ENCODE measurements at regions not wholly inside any gene's neighbourhood (a gene's known extent, or its start where the extent isn't known, plus 50 kb on each side); places are given as distances from the start of the nearest gene placed in this dataset.

GRCh38 chr1:80779275-80779674, 1021.5 kb upstream of the ADGRL2 start:
- DNase-seq (ENCODE audit: low read depth), result no peak

GRCh38 chr1:80778094-80778840, 1022.5 kb upstream of the ADGRL2 start:
- DNase-seq (ENCODE audit: low read depth), result no peak

DNA sequence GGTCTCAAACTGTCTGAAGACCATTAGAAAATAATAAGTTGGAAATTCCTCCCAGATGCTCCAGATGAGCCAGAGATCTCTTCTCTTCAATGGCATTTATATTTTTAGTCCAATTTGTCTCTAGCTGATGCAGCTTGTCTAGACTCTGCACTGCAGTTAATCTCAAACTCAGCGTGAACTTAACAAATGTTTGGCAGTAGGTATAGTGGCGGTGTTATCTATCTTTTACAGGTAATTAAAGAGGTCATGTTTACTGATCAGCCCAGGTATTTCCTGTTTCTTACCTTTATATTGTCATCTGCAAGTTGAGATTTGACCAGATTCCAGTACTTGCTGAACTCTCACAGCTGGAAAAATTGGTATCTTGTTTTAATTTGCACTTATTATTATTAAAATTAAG, 1024.5 kb upstream of the ADGRL2 start:
- DNase-seq (ENCODE audit: low read depth), result no peak

GRCh38 chr1:80769208-80769750, 1031.5 kb upstream of the ADGRL2 start:
- no peak for DNase-seq (ENCODE audit: low read depth)

GRCh38 chr1:80767711-80768110, 1033.0 kb upstream of the ADGRL2 start:
- DNase-seq (ENCODE audit: low read depth), result no peak

DNA sequence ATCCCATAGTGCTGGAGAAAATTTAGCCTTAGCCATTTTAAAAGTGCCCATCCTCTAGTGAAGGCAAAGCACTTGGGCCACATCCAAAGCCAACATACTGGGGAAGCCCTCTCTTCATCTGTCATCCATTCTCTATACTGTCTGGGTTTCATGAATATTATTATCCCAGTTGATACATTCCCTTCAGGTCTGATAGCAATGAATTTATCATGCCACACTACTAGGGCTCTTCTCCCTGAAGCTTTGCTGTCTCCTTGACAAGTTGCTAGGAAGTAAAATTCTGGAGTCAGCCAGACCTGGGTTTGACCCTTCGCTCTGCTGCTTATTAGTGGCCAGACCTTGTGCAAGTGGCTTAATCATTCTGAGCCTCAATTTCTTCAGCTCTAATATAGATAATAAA, 1041.4 kb upstream of the ADGRL2 start:
- DNase-seq (ENCODE audit: low read depth), result no peak

DNA sequence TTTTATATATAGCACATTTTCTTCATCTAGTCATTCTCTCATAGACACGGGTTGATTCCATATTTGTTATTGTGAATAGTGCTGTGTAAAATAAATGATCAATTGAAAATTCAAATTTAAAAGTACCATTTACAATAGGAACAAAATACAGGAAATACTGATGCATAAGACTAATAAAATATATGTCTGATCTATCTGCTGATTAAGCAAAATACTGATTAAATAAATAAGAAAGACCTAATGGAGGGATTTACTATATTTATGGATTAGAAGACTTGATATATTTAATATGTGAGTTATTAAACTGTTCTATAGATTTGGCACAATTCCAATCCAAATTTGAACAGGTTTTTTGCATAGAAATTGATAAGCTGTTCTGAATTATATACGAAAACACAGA, 1044.8 kb upstream of the ADGRL2 start:
- DNase-seq (ENCODE audit: low read depth), result no peak

DNA sequence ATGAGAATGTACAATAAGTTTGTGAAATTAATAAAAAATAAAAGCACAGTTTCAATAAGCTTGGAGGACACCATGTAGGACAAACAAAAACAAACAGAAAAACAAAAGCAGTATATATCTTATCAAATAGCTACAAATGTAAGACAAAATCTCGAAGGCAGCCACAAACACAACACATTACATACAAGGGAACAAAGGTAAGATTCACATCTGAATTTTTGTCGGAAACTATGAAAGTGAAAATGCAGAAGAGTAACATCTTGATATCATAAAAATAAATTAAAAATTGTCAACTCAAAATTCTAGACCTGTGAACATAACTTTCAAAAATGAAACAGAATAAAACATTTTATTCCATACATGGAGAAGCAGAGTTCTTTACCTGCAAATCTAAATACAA, 1049.5 kb upstream of the ADGRL2 start:
- DNase-seq (ENCODE audit: low read depth), result no peak

GRCh38 chr1:80731241-80731894, 1069.4 kb upstream of the ADGRL2 start:
- no peak for DNase-seq (ENCODE audit: low read depth)

- no peak for DNase-seq (ENCODE audit: low read depth)
Measured at GRCh38 chr1:80722611-80723010, 1078.1 kb upstream of the ADGRL2 start.

GRCh38 chr1:80706526-80706925, 1094.2 kb upstream of the ADGRL2 start:
- DNase-seq (ENCODE audit: low read depth), result no peak

DNA sequence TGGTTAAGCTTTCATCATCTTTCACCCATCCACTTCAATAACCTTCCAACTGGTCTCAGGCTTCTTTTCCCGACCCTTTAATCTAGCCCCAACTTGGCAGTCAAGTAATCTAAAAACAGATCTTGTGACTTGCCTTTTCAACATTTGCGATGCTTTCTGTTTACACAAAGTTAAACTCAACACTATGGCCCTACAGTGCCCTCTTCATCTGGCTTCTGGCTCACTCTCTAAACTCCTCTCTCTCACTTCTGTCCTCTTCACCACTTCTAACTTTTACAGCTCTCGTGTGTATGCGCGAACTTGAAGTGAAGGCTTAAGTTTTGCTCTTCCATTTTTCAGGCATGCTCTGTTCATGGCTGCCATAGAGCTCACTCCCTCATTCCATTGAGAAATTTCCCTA, 1122.3 kb upstream of the ADGRL2 start:
- DNase-seq (ENCODE audit: low read depth), result no peak

GRCh38 chr1:80675454-80675853, 1125.3 kb upstream of the ADGRL2 start:
- peak; percentile 3 for DNase-seq (ENCODE audit: low read depth)

GRCh38 chr1:80673935-80674597, 1126.7 kb upstream of the ADGRL2 start:
- DNase-seq (ENCODE audit: low read depth), result no peak

DNA sequence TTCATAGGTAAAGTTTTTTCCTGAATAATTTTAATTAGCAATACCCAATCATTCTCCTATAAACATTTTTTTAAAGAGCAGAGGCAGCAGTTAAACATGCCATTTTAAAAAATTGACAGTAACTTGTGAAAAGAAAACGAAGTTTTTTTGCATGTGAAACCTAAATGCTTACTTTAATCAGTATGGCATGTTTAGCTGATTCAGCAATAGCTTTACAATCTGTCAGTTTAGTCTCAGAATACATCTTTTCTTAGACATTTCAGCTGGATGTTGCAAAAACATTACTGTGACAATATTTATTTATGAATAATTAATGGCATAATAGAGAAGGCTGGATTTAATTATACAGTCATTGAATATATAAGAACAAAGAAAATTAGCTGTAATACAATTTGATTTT, 1132.4 kb upstream of the ADGRL2 start:
- DNase-seq (ENCODE audit: low read depth), result no peak

DNA sequence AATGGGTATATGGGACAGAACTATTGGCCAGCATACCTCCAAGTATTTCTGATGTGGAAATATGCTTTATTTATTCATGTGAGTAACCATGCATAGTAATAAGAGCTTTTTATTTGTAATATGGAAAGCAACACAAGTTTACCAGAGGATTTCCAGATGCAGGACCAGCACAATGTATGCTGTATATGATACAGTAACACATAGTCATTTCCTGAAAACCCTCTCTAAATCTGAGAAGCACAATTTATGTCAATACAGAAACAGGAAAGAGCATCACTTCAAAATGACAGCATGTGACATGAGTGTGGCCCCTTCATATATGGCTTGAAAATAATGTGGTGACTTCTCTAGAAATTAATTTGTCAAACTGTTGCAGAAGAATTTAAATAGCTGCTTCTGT, 1134.7 kb upstream of the ADGRL2 start:
- no peak for DNase-seq (ENCODE audit: low read depth)

DNA sequence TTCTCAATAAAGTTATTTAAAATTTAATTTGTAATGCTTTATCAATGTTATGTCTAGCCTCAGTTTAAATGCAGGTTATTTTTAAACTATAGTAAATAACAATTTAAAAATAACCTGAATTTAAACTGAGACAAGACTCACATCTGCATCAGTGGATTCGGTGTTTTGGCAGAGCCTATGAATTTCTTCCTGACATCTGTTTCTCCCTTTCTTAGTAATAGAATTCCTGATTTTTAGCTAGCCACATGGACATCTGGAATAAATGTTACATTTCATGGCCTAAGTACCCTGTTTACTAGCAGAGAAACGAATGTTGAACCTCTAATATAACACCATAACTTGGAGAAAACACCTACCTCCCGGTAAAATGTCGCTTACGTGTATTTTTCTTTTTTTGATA, 1141.6 kb upstream of the ADGRL2 start:
- DNase-seq (ENCODE audit: low read depth), result no peak

DNA sequence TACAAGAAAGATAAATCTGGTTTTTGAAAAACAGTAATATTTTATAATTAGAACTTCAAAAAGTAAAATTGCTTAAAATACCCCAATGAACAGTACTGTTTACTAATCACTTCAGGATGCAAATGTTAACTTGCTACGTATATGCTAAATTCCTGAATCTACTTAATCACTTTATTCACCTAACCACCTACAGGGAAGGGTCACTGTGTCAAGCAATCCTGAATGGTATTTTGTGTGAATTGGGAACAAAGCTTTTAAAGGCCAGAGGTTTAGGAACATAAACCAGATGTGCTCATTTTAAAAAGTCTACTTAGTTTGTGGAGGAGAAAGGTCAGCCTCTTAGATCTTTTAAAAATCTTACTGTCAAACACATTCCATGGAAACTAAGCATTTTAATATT, 1143.0 kb upstream of the ADGRL2 start:
- no peak for DNase-seq (ENCODE audit: low read depth)

GRCh38 chr1:80657044-80657643, 1143.6 kb upstream of the ADGRL2 start:
- DNase-seq (ENCODE audit: low read depth), result no peak

DNA sequence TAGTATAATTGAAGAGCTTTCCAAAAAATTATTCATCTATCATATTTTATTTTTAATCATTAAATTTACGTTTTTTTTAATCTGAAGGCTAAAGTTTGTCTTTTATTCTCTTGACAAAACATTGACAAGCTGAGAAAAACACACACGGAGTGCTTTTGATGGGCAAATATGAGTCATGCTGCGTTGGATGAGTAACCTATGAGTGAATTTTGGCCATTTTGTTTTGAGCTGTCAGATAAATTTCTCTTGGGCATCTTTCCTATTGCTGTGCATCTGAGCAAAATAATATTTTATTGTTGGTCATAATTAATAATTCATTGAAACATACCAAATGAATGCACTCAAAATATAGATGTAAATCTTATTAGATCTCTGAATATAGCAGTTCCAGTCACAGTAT, 1144.1 kb upstream of the ADGRL2 start:
- DNase-seq (ENCODE audit: low read depth), result no peak

GRCh38 chr1:80656014-80656636, 1144.6 kb upstream of the ADGRL2 start:
- no peak for DNase-seq (ENCODE audit: low read depth)

GRCh38 chr1:80646053-80646452, 1154.7 kb upstream of the ADGRL2 start:
- no peak for DNase-seq (ENCODE audit: low read depth)
